ENCODE measurements at regions not wholly inside any gene's neighbourhood (a gene's known extent, or its start where the extent isn't known, plus 50 kb on each side); places are given as distances from the start of the nearest gene placed in this dataset.

DNA sequence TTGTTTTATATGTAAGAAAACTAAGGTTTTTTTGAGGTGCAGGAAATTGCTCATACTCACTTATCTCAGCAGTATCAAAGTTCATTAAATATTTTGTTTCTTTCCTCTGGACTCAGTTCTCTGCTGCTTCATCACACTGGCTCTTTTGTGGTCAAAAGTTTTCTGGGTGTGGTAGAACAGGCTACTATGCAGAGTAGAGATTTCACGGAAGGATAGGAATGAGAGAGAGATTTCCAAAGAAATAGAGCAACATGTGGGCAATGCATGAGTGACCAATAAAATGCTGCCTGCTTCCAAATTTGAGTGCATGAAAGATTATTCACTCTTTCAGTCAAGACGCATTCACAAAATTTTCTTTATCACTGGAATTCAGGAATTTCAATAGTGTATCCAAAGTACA, 577.3 kb upstream of the SEMA6D start:
- no peak overlapping the region for H2BK120ac ChIP-seq (ENCODE audit: low read depth, low read length)
- H3K27ac ChIP-seq (ENCODE audit: insufficient read depth, low read length) = no peak overlapping the region
- H2BK15ac ChIP-seq (ENCODE audit: low read depth, low read length) = no peak overlapping the region
- intact Hi-C loops (cut with micrococcal nuclease) (no loop called here), in situ Hi-C loops (cut with MboI; ENCODE audit: low sequenced_read_pairs) (no loop called here), dilution Hi-C loops (cut with HindIII; ENCODE audit: low sequenced_read_pairs, unreplicated experiment) (no loop called here)
- H3K23ac ChIP-seq (ENCODE audit: low read depth, low read length) = no peak overlapping the region
- H3K4me3 ChIP-seq (ENCODE audit: insufficient read depth, low read depth, low read length) = no peak overlapping the region
- no peak overlapping the region for H2AK9ac ChIP-seq (replicated peaks; ENCODE audit: low read depth, low read length, poor library complexity)
- H2AFZ ChIP-seq (replicated peaks; ENCODE audit: low read length, poor library complexity) = no peak overlapping the region
- H3K4me1 ChIP-seq (ENCODE audit: control insufficient read depth, insufficient read depth, low read length) = no peaks in the 10 kb centered on the region
- no peak overlapping the region for H3K4me2 ChIP-seq (ENCODE audit: low read depth, low read length)
- no peak overlapping the region for H3K14ac ChIP-seq (replicated peaks; ENCODE audit: low read depth, low read length)
- H4K8ac ChIP-seq (ENCODE audit: low read depth in 2 of 2, low read length in 2 of 2) = no peak overlapping the region
- WGBS, 2 experiments (ENCODE audit: extremely low coverage in 2 of 2, insufficient read length in 1 of 2) = no CpG with 5 or more reads among the region's 2 CpGs
- H4K5ac ChIP-seq (ENCODE audit: low read depth, low read length) = no peak overlapping the region
- no peaks in the 10 kb centered on the region for H3K79me1 ChIP-seq (ENCODE audit: low read depth in 1 of 2, low read length in 2 of 2)
- H3K56ac ChIP-seq (ENCODE audit: extremely low read depth, insufficient read depth, low read length) = no peak overlapping the region
- no peak overlapping the region for H3K18ac ChIP-seq (ENCODE audit: low read depth, low read length)
- ATAC-seq (ENCODE audit: low read depth) = no peak
- no peak overlapping the region for H3K4ac ChIP-seq (ENCODE audit: low read depth, low read length)
- no peaks in the 10 kb centered on the region for H4K20me1 ChIP-seq (ENCODE audit: insufficient read depth, low read length)
- H3K36me3 ChIP-seq (ENCODE audit: control insufficient read depth, insufficient read depth, low read length) = no peaks in the 10 kb centered on the region
- no peaks in the 10 kb centered on the region for H3K9me1 ChIP-seq (ENCODE audit: insufficient read depth, low read length)
- H2AK5ac ChIP-seq (ENCODE audit: low read depth, low read length) = no peak overlapping the region
- no peak overlapping the region for H2BK5ac ChIP-seq (ENCODE audit: low read depth, low read length, poor library complexity, severe bottlenecking)
- CTCF ChIA-PET = no interaction called here
- no peak overlapping the region for H3K9ac ChIP-seq (ENCODE audit: low read depth, low read length)
- no peaks in the 10 kb centered on the region for H3K27me3 ChIP-seq (ENCODE audit: control insufficient read depth, insufficient read depth, low read length)
- BruUV-seq (replicated peaks) = no TSS peak
- no peaks in the 10 kb centered on the region for H3K9me3 ChIP-seq (ENCODE audit: control insufficient read depth, insufficient read depth, low read length)
- POLR2A ChIA-PET (ENCODE audit: unreplicated experiment) = no interaction called here
- TF ChIP-seq SMC3 (IDR thresholded peaks at IDR 0.05; ENCODE audit: low read depth, low read length) = no peak
- DNase-seq = no peak
- H2BK20ac ChIP-seq (ENCODE audit: low read depth, low read length) = no peak overlapping the region
- no peak overlapping the region for H4K91ac ChIP-seq (ENCODE audit: insufficient read depth, low read depth, low read length)

All from IMR-90 (cell line).